ENCODE measurements at regions not wholly inside any gene's neighbourhood (a gene's known extent, or its start where the extent isn't known, plus 50 kb on each side); places are given as distances from the start of the nearest gene placed in this dataset.

DNA sequence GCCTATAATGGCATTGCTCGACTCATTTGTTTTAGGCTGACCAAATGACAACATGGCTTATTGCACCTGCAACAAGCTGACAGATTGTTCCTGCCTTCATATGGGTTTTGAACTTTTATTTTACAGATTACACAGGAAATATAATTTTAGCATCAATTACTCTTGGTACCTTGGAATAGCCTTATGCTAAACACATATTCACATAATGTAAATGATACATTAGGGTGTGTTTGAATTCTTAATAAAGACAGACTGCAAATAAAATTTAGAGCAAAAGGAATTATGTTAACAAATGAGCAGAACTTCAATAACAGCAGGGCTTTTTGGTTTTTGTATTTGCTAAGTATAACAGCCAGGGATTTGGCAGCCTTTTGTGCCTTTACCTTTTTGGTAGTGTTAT, 51.9 kb upstream of the TMC3 start:
- no peak for TF ChIP-seq SIN3A (IDR thresholded peaks at IDR 0.05; ENCODE audit: borderline replicate concordance, insufficient read depth, low read depth, low read length)
- CTCF ChIA-PET = no interaction called here
- no peaks in the 10 kb centered on the region for H3K9me3 ChIP-seq (ENCODE audit: control insufficient read depth, insufficient read depth, low read depth, low read length)
- ATAC-seq (no peak), DNase-seq (ENCODE audit: low read depth, low spot score) (no peak)
- intact Hi-C loops (cut with micrococcal nuclease; ENCODE audit: unreplicated experiment) = no loop called here
- no peaks in the 10 kb centered on the region for H3K4me1 ChIP-seq (ENCODE audit: control insufficient read depth, insufficient read depth, low read length)
- in situ Hi-C loops (cut with HindIII; ENCODE audit: low pct_unique_long_range_greater_than_20kb, low sequenced_read_pairs) = no loop called here
- H3K27ac ChIP-seq (ENCODE audit: low read length) = no peak overlapping the region
- H3K4me3 ChIP-seq (ENCODE audit: low read depth in 2 of 2, low read length in 2 of 2) = no peak overlapping the region
- H3K36me3 ChIP-seq (ENCODE audit: control insufficient read depth, insufficient read depth, low read length) = no peaks in the 10 kb centered on the region
- no TSS peak for BruUV-seq (replicated peaks)
- POLR2A ChIA-PET = no interaction called here
- 0 out of 2 replicates have a peak, but pooled peaks cover under 1% of the 10 kb centered on the region for H3K27me3 ChIP-seq (ENCODE audit: control insufficient read depth, insufficient read depth, low read length)
